PC-9 (cell line): ENCODE measurements at regions not wholly inside any gene's neighbourhood (a gene's known extent, or its start where the extent isn't known, plus 50 kb on each side); places are given as distances from the start of the nearest gene placed in this dataset.

Source experiments
- BruUV-seq: library from RNA; stranded (reverse); fragments of 400-500 nt; replicated peaks from 2 replicates; lab custom pipeline; 2021; lab: Mats Ljungman, UMichigan
- CTCF ChIA-PET: fragments of 300-600 bp; sonication (Branson Sonifier 250); formaldehyde crosslinking; loops from one replicate; lab custom pipeline; 2022; ENCODE audit warnings: antibody characterized with exemption; lab: Charles Lee
- POLR2A ChIA-PET: fragments of 300-600 bp; sonication (Branson Sonifier 250); formaldehyde crosslinking; loops from one replicate; lab custom pipeline; 2022; ENCODE audit warnings: antibody characterized with exemption; ENCODE audit not compliant: unreplicated experiment; lab: Charles Lee
- DNase-seq, 2 experiments: peaks; one replicate each; pipeline versions ENCODE4 v3.0.0 to v3.0.0-alpha.2; 2015 to 2022; ENCODE audit warnings: mixed read lengths in 1 of 2
- H2AFZ ChIP-seq: fragments of 200-600 bp; sonication (generic); 2 replicates; pipeline ENCODE4 v1.8.1; 2017; ENCODE audit warnings: antibody characterized with exemption
- H3F3A ChIP-seq: fragments of 200-600 bp; sonication (generic); 2 replicates; pipeline ENCODE4 v1.8.1; 2017; ENCODE audit warnings: antibody characterized with exemption, mild to moderate bottlenecking, low read depth; ENCODE audit not compliant: insufficient read depth
- H3K27ac ChIP-seq: fragments of 200-600 bp; sonication (generic); 2 replicates; pipeline ENCODE4 v1.6.1; 2016; ENCODE audit warnings: mixed run types
- H3K27me3 ChIP-seq: fragments of 200-600 bp; sonication (generic); 2 replicates; pipeline ENCODE4 v1.6.1; 2016; ENCODE audit warnings: low read depth, mixed run types; ENCODE audit not compliant: insufficient read depth
- H3K36me3 ChIP-seq: fragments of 200-600 bp; sonication (generic); 2 replicates; pipeline ENCODE4 v1.6.1; 2016; ENCODE audit warnings: low read depth, mixed run types
- H3K4me1 ChIP-seq: fragments of 200-600 bp; sonication (generic); replicated peaks from 2 replicates; pipeline ENCODE4 v1.6.1; 2016; ENCODE audit warnings: mixed run types; ENCODE audit not compliant: insufficient read depth
- H3K4me2 ChIP-seq: fragments of 200-600 bp; sonication (generic); 2 replicates; pipeline ENCODE4 v1.6.1; 2017; ENCODE audit warnings: mixed run types
- H3K4me3 ChIP-seq: fragments of 200-600 bp; sonication (generic); 2 replicates; pipeline ENCODE4 v1.6.1; 2016; ENCODE audit warnings: mixed run types
- H3K79me2 ChIP-seq: fragments of 200-600 bp; sonication (generic); 2 replicates; pipeline ENCODE4 v1.6.1; 2017; ENCODE audit warnings: low read depth, mixed run types
- H3K9me2 ChIP-seq: fragments of 200-600 bp; sonication (generic); 2 replicates; pipeline ENCODE4 v1.8.1; 2017; ENCODE audit warnings: mild to moderate bottlenecking; ENCODE audit not compliant: insufficient read depth
- H3K9me3 ChIP-seq: fragments of 200-600 bp; sonication (generic); 2 replicates; pipeline ENCODE4 v1.8.1; 2016; ENCODE audit warnings: low read depth; ENCODE audit not compliant: insufficient read depth
- H4K20me1 ChIP-seq: fragments of 200-600 bp; sonication (generic); 2 replicates; pipeline ENCODE4 v1.8.1; 2017; ENCODE audit not compliant: insufficient read depth
- CTCF ChIP-seq: fragments of 200-600 bp; sonication (generic); conservative IDR thresholded peaks from 2 replicates; pipeline ENCODE4 v1.6.1; 2017; ENCODE audit warnings: mixed run types, antibody characterized with exemption, mild to moderate bottlenecking, moderate library complexity
- EZH2 ChIP-seq: fragments of 200-600 bp; sonication (generic); IDR thresholded peaks from 2 replicates; pipeline ENCODE4 v1.8.0; 2017; ENCODE audit warnings: antibody characterized with exemption, low read depth
- intact Hi-C: fragments of 100-400 bp; cut with micrococcal nuclease; formaldehyde crosslinking; loops from one replicate; pipeline ENCODE4 v1.10.0; 2022; ENCODE audit not compliant: unreplicated experiment

- no peak overlapping the region for H3K4me2 ChIP-seq
- no peaks in the 10 kb centered on the region for H3K79me2 ChIP-seq
- no peak overlapping the region for H2AFZ ChIP-seq
- no peaks in the 10 kb centered on the region for H3K4me1 ChIP-seq
- H3F3A ChIP-seq = no peaks in the 10 kb centered on the region
- BruUV-seq = no TSS peak
- ChIA-PET CTCF (no interaction called here), POLR2A (no interaction called here)
- H3K36me3 ChIP-seq = no peaks in the 10 kb centered on the region
- intact Hi-C loops = no loop called here
- no peaks in the 10 kb centered on the region for H3K9me2 ChIP-seq
- no peaks in the 10 kb centered on the region for H3K9me3 ChIP-seq
- no peaks in the 10 kb centered on the region for H4K20me1 ChIP-seq
- H3K4me3 ChIP-seq = no peak overlapping the region
- no peaks in the 10 kb centered on the region for H3K27me3 ChIP-seq
- TF ChIP-seq EZH2 (no peak), CTCF (no peak)
- no peak for DNase-seq
- no peak overlapping the region for H3K27ac ChIP-seq
Measured at GRCh38 chr6:101212640-101213039, 180.9 kb upstream of the GRIK2 start.

- H3K9me3 ChIP-seq = peaks cover 15% of the 10 kb centered on the region
- no peaks in the 10 kb centered on the region for H3K27me3 ChIP-seq
- ChIA-PET CTCF (no interaction called here), POLR2A (no interaction called here)
- intact Hi-C loops = loop anchor here (10.0 kb wide), 1 partner anchor 1107 kb away; no protein-coding TSS in a partner anchor
- H3K27ac ChIP-seq = no peak overlapping the region
- H3F3A ChIP-seq = no peaks in the 10 kb centered on the region
- DNase-seq = no peak
- H2AFZ ChIP-seq = no peak overlapping the region
- TF ChIP-seq EZH2 (no peak), CTCF (no peak)
- peaks cover 11% of the 10 kb centered on the region for H3K4me1 ChIP-seq
- H3K4me3 ChIP-seq = no peak overlapping the region
- H3K4me2 ChIP-seq = no peak overlapping the region
- no TSS peak for BruUV-seq
- no peaks in the 10 kb centered on the region; the same call in 1 of the 2 replicates for H3K9me2 ChIP-seq
- H3K79me2 ChIP-seq = no peaks in the 10 kb centered on the region
- no peaks in the 10 kb centered on the region for H3K36me3 ChIP-seq
- no peaks in the 10 kb centered on the region for H4K20me1 ChIP-seq
Measured at GRCh38 chr6:101222007-101222406, 171.5 kb upstream of the GRIK2 start.

GRCh38 chr6:101224751-101225150, 168.8 kb upstream of the GRIK2 start:
- Histone ChIP-seq H3K9me3 (peaks cover 15% of the 10 kb centered on the region), H3K27ac (no peak overlapping the region), H3K4me2 (no peak overlapping the region), H3K36me3 (no peaks in the 10 kb centered on the region), H3K4me3 (no peak overlapping the region), H3K9me2 (no peaks in the 10 kb centered on the region), H3K27me3 (no peaks in the 10 kb centered on the region), H2AFZ (no peak overlapping the region), H3F3A (no peaks in the 10 kb centered on the region), H3K79me2 (no peaks in the 10 kb centered on the region), H4K20me1 (no peaks in the 10 kb centered on the region), H3K4me1 (peaks cover 17% of the 10 kb centered on the region)
- no peak for TF ChIP-seq CTCF
- BruUV-seq = no TSS peak
- intact Hi-C loops = loop anchor here (5.0 to 10.0 kb wide), 3 partner anchors 547 to 1110 kb away; no protein-coding TSS in a partner anchor
- POLR2A ChIA-PET = no interaction called here
- CTCF ChIA-PET = no interaction called here
- DNase-seq = no peak
